CD4-positive, alpha-beta T cell treated with Interleukin-17A for 1 hour (primary cell): ENCODE measurements at regions not wholly inside any gene's neighbourhood (a gene's known extent, or its start where the extent isn't known, plus 50 kb on each side); places are given as distances from the start of the nearest gene placed in this dataset.
"Not testable (repeated sequence)": the region's sequence is repeated elsewhere in the genome, so short reads cannot be mapped to it uniquely, and the experiment has no call there.

ENCODE experiments used
- DNase-seq: peaks from one replicate; pipeline ENCODE4 v3.0.0-alpha.2; 2020

DNA sequence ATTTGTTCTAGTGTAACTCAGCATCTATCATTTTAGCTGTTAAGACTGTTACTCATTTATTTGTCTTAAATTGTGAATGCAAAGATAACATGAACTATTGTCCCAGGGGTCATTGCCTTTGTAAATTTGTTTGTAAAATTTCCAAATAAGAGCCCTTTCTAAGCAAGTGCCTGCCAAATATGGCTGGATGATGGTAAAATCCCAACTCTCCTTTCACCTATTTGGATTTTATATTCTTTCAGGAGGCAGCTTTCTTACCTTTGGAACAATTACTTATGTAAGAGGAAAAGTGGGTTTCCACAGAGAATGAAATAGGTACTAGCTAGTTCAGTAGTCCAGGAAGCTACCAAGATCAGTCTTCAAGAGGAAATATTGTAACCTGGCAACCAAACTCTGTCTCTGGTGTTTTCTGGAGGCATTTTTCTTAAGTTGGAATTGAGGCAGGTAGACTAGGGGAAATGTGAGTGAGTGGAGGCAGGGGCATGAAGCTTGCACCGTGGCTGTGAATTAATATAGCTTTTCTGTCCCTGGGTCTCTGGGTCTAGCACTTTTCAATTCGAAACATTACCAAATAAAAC is 88.5 kb upstream of the XIST start:
- no peak for DNase-seq

GRCh38 chrX:73937843-73938242 is 85.3 kb upstream of the XIST start:
- not testable (repeated sequence) for DNase-seq

DNA sequence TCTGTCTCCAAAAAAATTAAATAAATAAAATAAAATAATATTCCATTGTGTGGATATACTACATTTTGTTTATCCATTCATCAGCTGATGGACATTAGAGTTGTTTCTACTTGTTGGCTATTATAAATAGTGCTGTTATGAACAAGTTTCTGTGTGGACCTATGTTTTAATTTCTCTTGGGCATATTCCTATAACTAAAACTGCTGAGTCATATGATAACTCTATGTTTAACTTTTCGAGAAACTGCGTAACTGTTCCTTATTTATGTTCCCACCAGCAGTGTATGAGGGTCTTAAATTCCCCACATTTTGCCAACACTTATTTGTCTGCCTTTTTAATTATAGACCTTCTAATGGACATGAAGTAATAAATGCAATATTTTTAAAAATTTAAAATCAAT is 80.0 kb upstream of the XIST start:
- no peak for DNase-seq

- no peak for DNase-seq
Measured at GRCh38 chrX:73930300-73930699, 77.8 kb upstream of the XIST start.

- DNase-seq = no peak
Measured at GRCh38 chrX:73922856-73923455, 70.4 kb upstream of the XIST start.

- DNase-seq = no peak
Measured at GRCh38 chrX:73916931-73917667, 64.6 kb upstream of the XIST start.

- no peak for DNase-seq
Measured at GRCh38 chrX:73916489-73916888, 64.0 kb upstream of the XIST start.

DNA sequence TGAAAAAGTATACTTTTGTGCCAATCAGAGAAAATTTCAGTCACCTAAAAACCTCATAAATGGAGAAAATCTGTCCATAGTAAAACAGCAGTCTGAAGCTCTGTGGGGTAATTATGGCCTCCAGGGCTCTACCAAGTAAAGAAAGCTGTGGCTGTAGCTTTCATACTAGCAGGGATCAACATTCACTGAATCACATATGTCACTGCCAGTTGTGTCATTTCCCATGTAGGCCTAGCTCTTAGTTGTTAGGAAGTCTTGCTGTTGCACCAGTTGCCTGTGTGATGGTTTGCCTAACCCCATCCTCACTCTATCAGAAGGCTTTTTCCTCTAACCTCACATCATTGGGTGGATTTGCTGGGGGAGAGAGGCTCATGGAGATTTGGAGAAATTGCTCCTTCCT is 62.3 kb upstream of the XIST start:
- DNase-seq = not testable (repeated sequence)

GRCh38 chrX:73913580-73913979 is 61.1 kb upstream of the XIST start:
- no peak for DNase-seq

DNA sequence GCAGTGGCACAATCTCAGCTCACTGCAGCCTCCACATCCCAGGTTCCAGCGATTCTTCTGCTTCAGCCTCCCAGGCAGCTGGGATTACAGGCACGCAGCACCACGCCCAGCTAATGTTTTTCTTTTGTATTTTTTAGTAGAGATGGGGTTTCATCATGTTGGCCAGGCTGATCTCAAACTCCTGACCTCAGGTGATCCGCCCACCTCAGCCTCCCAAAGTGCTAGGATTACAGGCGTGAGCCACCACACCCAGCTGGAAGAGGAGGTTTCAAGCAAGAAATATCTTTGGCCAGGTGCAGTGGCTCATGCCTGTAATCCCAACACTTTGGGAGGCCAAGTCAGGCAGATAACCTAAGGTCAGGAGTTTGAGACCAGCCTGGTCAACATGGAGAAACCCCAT is 59.4 kb upstream of the XIST start:
- DNase-seq = not testable (repeated sequence)

DNA sequence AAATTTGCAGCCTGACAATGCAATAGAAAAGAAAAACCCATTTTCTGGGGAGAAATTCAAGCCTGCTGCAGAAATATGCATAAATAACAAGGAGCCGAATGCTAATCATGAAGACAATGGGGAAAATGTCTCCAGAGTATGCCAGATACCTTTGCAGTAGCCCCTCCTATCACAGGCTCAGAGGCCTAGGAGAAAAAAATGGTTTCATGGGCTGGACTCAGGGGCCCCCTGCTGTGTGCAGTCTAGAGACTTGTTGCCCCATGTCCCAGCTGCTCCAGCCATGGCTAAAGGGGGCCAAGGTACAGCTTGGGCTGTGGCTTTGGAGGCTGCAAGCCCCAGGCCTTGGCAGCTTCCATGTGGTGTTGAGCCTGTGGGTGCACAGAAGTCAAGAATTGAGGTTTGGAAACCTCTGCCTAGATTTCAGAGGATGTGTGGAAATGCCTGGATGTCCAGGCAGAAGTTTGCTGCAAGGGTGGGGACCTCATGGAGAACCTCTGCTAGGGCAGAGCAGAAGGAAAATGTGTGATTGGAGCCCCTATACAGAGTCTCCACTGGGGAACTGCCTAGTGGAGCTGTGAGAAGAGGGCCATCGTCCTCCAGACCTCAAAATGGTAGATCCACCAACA is 53.3 kb upstream of the XIST start:
- DNase-seq = not testable (repeated sequence)

GRCh38 chrX:73903941-73904340 is 51.4 kb upstream of the XIST start:
- DNase-seq = no peak
